GM13977 (cell line): ENCODE measurements at regions not wholly inside any gene's neighbourhood (a gene's known extent, or its start where the extent isn't known, plus 50 kb on each side); places are given as distances from the start of the nearest gene placed in this dataset.

ENCODE experiments used
- DNase-seq: peaks from one replicate; pipeline ENCODE4 v3.0.0; 2012; ENCODE audit warnings: low spot score
- in situ Hi-C: fragments of 300-500 bp; cut with MboI; formaldehyde crosslinking; loops from one replicate; pipeline ENCODE4 v1.12.0; 2022; ENCODE audit warnings: low sequenced_read_pairs, low pct_unique_long_range_greater_than_20kb, mixed read lengths, inconsistent platforms; ENCODE audit not compliant: unreplicated experiment
- TF ChIP-seq, protein P1 (sequence below): IDR thresholded peaks from 2 replicates; pipeline ENCODE4 v1.5.1; 2012; ENCODE audit warnings: mild to moderate bottlenecking, control low read depth; ENCODE audit not compliant: insufficient read depth; ENCODE audit errors: extremely low read depth, missing control alignments

DNA sequence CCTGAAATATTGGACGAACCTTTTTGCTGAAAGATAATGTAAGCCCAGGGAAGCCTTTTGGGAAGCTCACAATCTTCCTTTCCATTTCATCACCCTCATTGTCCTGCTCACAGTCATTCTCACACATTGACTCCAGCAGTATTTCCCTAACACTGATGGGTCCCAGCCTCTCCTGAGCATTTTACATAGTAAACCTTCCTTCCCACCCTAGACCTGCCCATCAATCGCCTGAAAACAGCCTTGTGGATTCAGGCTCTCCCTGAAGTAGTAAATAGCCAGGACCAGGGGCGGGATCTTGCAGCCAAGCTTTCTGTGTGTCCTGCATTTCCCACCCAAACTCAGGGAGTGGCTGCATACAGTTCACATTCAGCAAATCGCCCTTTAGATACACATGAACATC lies 149.9 kb downstream of the CYRIA start:
- TF ChIP-seq, protein P1, sequence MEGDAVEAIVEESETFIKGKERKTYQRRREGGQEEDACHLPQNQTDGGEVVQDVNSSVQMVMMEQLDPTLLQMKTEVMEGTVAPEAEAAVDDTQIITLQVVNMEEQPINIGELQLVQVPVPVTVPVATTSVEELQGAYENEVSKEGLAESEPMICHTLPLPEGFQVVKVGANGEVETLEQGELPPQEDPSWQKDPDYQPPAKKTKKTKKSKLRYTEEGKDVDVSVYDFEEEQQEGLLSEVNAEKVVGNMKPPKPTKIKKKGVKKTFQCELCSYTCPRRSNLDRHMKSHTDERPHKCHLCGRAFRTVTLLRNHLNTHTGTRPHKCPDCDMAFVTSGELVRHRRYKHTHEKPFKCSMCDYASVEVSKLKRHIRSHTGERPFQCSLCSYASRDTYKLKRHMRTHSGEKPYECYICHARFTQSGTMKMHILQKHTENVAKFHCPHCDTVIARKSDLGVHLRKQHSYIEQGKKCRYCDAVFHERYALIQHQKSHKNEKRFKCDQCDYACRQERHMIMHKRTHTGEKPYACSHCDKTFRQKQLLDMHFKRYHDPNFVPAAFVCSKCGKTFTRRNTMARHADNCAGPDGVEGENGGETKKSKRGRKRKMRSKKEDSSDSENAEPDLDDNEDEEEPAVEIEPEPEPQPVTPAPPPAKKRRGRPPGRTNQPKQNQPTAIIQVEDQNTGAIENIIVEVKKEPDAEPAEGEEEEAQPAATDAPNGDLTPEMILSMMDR, result no peak
- DNase-seq, result no peak
- in situ Hi-C loops, result no loop called here

DNA sequence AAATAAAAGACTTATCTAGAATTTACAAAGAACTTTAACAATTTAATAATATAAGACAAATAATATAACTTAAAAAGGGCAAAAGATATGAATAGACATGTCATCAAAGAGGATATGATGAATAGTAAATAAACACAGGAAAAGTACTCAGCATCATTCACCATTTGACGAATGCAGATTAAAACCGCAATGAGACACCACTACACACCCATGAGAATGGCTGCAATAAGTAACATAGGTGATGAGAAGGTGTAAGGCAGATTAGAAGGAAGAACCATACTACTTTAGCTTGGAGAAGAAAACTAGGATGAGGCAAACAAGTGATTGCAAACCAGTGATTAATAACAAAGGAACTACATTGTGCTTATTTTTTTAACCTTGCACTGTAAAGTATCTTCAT lies 152.0 kb downstream of the CYRIA start:
- DNase-seq, result no peak
- TF ChIP-seq, protein P1, result no peak
- in situ Hi-C loops, result no loop called here

DNA sequence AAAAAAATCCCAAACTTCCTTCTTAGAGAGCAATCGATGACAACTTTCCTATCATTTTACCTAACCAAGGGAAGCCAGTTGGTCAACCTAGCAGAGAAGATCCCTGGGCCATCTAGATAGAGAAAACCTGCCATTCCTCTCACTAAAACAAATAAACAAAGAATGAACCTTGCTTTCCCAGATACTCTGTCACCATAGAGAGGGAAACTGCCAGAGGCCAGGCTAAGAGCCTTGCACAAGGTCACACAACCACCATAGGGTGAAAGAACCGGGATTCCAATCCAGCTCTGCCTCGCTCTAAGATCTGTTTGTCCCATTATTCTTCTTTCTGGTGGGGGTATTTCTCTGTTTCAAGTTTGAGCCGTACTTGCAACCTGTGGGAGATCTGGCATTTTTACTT lies 154.6 kb downstream of the CYRIA start:
- DNase-seq, result no peak
- TF ChIP-seq, protein P1, result no peak
- in situ Hi-C loops, result no loop called here

DNA sequence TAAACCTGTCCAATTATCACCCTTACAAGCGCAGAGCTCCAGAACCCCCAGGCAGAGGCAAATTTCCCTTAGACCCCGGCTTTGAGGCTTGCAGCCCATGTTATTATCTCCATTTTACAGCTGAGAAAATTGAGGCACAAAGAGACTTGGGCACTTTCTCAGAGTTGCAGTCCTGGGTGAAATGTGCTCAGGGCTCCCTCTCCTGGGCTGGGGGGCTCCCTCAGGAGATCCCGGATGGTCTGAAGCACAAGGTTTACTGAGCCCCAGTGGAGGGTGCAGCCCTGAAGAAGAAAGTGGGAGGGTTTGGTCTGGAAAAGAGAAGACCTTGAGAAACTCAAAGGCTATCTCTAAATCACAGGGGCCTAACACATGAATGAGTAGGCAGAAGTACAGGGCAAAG lies 156.6 kb downstream of the CYRIA start:
- TF ChIP-seq, protein P1, result no peak
- no peak for DNase-seq
- in situ Hi-C loops, result no loop called here

DNA sequence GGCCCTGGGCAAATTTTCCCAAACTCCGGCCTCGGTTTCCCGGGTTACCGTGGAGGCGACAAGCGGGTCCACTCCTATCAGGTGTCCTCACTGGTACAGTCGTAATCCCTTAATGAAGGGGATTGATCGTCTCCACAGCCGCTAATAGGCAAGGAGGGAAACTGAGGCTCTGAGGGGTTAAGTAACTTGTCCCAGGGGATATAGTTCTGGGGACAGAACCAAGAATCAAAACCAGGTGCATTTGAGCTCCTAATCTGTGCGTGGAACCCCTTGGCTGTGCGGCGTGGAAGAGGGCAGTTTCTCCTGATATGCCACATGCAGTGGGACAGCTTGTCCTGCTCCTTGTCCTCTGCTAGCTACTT lies 157.2 kb downstream of the CYRIA start:
- DNase-seq, result no peak
- TF ChIP-seq, protein P1, result no peak
- in situ Hi-C loops, result no loop called here

DNA sequence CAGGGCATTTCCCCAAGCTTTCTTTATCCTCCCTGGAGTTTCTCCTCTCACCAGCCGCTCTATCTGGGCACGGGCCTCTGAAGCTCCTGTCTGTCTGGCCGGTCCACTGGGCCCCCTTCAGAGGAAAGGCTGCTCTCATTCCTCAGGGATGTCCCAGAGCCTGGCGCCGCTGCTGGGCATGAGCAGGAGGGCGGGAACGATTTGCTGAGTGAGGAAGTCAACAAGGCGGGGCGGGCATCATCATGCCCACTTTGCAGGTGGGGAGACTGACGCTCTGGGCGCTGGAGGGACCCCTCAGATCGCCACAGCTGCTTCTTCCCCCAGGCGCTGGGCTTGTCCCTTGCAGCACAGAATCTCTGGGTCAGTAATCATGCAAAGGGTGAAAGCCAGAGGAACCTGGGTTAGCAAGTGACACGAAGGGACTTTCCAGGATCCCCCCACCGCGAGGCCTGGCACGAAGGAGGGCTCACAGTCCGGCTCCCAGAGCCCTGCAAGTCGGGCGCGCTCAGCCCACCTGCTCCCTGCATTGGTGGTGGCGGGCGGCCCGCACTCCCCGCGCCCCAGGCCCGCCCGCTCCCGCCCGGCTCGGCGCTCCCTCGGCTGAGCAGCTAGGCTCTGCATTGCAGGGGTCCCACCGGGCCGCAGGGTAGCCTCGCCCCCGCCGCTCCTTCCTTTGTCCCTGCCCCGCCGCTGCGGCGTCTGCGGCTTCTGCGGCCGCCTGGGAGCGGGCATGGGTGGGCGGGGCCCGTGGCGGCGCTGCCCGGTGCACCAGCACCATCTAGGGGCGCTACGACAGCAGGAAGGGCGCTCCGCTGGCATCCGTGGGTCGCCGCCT lies 157.8 kb downstream of the CYRIA start:
- DNase-seq, result peak; percentile 36
- in situ Hi-C loops, result no loop called here
- TF ChIP-seq, protein P1, result peak; percentile 30
